OCI-M2 (cell line): ENCODE measurements at regions not wholly inside any gene's neighbourhood (a gene's known extent, or its start where the extent isn't known, plus 50 kb on each side); places are given as distances from the start of the nearest gene placed in this dataset.
"Not testable (repeated sequence)": the region's sequence is repeated elsewhere in the genome, so short reads cannot be mapped to it uniquely, and the experiment has no call there.

Experiments used
- DNase-seq: peaks from one replicate; lab custom pipeline; 2025; ENCODE audit not compliant: unreplicated experiment; lab: John Stamatoyannopoulos, UW

DNA sequence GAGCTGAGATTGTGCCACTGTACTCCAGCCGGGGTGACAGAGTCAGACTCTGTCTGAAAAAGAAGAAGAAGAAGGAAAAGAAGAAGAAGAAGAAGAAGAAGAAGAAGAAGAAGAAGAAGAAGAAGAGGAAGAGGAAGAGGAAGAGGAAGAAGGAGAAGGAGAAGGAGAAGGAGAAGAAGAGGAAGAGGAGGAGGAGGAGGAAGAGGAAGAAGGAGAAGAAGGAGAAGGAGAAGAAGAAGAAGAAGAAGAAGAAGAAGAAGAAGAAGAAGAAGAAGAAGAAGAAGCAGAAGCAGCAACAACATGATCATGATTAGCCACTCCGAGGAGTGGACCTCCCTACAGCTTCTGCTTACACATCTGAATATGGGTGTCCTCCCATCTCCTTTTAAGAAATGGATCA, 100.6 kb upstream of the GATA6 start:
- not testable (repeated sequence) for DNase-seq

DNA sequence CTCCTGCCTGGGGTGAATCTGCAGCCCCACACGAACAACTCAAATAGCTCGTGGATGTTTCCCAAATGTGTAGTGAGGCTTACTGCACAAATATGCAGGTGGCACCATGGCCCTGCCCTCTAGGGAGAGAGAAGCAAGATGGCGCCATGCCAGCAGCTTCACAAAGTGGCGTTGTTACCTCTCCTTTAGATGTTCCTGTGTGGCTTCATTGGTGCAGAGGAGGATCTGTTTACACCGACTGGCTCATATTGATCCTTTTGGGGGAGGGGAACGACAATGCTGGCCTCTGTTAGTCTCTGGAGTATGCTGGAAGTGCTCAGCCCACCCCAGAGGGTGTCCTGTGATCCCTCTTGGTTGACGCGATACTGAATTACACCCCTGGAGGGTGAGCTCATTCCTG, 99.5 kb upstream of the GATA6 start:
- DNase-seq: no peak

DNA sequence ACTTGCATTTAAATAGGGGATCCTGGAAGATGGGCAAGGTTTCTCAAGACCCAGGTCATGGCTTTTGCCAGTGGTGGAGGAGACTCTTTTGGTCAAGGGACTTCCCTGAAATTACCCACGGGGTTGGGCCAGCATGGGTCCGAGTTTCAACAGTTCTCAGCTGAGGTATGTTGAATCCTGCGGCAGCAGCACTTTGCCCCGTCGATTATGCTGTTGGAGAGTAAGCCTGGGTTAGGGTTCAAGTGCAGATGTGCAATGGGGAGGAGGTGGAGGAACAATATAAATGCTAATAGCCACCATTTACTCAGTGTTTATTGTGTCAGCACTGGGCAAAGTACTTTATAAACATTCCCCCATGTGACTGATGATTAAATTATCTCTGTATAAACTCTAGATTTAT, 96.0 kb upstream of the GATA6 start:
- DNase-seq: no peak

DNA sequence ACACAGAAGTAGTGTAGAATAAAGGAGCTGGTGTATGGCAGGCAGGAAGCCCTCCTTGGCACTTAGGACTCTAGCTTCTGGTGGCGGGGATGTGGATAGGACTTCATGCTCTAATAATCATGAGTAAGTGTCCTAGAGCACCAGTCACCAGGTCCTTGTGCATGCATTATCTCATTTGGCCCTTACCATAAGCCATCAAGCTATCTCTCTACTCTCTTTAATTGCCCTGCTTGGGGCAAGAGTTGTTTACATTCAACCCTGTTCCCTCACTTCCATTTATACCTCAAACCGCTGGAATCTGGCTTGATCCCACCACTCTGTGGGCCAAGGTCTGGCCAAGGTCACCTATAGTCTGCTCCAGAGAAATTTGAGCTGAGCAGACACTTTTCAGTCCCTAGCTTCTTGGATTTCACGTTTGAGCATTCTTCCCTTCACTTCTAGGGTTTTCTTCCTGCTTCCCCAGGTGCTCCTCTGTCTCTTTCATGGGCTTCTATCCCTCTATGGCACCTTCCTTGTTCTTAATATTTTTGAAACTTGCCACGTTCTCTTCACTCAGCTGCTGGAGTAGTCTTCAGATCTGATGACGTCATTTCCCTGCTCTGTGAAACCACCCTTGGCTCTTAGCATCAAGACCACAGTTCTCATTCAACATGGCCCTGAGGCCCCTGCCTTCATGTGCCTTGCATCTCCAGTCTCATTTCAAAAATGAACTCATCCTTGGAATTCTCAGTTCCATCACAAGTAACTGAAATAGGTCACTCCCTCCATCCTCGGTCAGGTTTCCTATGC, 94.9 kb upstream of the GATA6 start:
- DNase-seq: no peak

DNA sequence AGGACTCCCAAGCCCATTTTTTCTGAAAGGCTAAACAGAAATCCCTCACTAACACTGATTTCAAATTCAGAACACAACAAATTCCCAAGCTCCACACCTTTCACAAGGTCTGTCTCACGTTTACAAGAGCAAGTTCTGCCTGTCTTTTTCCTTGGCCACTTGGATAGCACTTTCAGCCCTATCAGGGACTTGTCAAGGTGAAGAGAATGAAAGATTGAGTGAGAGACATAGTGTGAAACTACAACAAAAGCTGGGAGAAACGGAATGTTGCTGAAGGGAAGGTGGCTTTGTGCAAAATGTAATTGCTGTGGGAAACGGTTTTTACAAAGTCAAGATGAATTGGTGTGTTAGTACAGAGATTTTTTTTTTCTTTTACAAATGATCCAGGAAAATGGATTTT, 89.4 kb upstream of the GATA6 start:
- no peak for DNase-seq

DNA sequence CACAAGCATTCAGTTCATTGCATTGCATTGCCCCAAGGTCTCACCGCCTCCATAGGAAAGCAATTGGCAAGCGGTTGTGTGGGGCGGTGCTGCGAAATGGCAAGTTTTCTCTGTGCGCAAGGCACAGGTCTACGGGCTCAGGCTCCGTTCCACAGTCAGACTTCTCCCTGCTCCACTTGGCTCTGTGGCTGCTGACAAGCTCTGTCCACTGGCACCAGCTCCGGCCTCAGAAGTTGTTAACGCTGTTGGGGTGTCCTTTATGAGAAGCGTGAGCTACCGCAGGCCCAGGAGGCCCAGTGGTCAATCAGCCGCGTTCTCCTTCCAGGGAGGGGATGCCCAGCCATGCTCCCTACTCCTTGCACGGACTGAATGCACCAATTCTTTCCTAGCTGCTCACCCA, 87.0 kb upstream of the GATA6 start:
- DNase-seq: no peak

DNA sequence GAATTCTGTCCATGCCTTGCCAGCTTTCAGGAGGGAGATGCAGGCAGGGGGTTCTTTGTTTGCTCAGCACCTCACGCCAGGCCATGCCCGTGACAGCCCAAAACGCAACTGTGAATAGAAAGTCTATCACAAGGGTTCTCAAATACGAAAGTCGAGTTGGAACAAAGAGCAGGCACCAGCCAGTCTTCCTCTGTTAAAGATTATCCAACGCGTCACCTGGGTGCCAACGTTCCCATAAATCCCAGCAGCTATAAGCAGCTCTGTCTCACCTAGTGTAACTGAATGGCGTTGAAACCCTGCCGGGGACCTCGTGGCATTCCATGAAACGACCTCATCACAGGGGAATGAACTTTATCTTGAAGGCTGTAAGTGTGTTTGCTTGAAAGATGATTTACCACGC, 84.8 kb upstream of the GATA6 start:
- no peak for DNase-seq

DNA sequence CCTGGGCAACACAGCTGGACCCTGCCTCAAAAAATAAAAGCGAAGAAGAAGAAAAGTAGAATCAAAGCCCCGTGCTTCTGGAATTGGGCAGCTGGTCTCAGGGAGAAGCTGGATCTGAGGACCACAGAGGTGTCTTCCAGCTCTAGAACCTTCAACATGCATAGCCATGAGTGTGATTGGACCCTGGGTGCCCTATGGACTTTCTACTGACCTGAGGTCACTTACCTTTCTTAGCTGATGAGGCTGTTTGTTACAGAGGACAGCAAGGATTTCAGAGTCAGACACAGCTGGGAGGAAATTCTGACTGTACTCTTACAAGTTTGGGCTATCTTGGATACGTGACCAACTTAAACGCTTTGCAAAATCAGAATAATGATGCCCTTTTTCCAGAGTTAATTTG, 82.4 kb upstream of the GATA6 start:
- no peak for DNase-seq

DNA sequence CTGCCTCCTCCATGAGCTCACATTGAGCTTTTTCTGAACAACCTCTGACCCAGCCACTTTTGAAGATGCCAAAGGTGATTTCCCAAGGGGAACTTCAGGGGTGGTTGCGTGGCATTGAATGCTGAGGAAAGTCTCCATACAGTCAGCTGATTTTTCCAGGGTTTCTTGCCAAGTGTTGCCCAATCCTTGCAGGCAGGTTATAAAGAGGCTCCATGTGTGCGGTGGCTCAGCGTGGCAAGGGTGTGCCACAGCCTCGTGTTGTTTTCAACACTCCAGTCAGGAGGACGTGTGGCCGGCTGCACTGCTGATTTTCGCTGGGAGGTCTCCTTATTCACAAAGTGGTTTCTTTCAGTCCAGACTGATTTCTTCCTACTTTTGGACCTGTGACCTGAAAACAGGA, 81.4 kb upstream of the GATA6 start:
- DNase-seq: no peak

DNA sequence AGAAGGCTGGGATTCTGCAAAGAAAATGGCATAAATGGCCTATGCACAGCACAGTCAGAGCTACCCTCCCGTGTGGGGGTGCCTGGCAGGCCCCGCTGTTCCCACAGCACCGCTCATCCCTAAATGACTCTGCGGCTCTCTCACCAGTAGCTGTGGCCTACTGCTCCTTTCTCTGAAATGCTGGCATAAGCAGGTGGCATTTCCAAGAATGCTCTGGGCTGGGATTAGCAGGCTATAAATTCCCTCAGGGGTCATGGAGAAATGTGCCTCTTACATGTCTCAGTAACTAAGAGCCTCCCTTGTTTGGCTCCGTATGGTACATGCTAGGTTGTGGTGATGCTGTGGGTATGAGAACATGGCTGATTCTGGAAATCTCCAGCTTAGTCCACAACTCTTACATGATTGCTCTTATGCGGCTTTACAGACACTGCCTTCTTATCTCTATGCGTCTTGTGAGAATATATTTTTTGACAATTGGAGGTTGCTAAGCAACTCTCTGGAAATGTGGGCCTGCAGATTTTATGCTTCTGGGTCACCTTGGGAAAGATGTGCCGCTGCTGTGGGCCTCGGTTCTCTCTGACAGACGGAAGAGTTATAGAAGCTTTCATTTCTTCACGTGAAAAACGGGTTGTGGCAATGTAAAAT, 80.3 kb upstream of the GATA6 start:
- no peak for DNase-seq

DNA sequence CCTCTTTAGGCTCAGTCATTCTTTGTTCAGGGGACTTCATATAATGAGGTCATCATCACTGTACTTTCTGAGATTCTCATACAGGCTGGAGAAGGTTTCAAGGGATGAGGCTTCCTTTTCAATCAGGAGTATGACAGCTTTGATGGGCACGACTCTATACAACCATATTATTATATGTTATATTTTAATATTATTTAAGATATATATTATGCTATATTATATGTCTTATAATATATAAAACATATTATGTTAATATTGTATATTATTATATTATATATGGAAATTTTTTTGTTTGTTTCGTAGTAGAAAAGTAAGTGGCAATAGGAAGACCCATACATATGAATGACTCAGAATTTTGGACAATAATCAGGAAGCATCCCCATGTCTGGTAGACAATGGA, 78.0 kb upstream of the GATA6 start:
- DNase-seq: no peak

DNA sequence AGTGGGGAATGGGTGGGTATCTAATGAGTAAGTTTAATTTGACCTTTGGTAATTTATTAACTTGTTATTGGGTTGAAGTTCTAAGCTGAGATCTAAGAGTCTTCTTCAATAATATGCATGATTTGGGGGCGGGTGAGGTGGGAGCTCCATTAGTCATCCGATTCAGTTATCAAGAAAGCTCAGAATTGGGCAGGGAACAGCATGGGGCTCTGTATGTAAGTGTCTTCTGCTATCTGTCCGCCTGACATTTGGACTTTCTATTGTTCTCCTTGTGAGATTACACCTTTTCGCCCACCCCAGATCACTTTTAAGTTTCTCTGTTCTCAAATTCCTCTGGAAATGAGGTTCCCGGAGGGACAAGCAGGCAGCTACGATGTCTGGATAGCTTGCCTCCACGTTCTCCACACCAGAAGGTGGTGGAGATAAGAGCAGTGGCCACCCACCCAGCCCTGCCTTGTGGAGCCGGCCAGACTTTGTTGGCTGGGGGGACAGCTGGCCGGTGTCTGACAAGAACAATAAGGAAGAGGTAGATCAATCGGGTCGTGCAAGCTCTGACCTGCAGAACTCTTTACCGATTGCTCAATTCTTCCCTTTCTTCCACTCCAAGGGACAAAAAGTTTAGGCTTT, 75.5 kb upstream of the GATA6 start:
- DNase-seq: peak; percentile 31

DNA sequence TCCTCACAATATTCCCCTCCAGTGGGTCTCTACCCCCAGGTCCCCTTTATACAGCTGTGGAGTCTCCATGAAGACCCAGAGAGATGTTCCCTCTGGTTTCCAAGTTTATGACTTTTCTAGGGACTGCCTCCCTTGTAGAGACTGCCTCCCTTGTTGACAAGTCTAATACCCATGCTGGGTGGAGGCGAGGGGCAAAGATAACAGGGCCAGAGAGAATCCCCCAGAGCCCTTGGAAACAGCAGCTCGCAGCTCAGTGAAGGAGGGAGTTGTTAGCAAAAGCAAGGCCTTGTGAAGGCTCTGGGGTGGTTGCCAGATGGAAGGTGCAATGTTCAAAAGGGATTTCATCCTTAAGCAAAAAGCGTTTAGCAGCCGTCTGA, 75.0 kb upstream of the GATA6 start:
- DNase-seq: no peak

DNA sequence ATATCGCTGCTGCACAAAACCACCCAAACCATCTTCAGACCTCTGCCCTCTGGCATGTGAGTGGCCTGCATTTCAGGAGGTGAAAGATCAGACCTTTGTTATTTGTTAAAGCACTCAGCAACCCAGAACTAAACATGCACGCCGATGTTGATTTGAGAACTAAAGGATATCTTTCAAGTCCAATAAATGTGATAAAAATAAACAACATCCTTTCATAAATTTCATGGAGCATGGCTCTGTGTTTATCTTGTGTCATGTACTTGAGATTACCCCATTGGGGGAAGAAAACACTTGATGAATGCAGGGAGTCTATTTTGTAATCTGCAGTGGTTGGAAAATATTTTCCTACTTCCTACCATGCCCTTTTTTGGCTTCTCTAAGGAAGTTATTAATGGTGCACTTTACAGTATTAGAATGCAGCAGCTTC, 70.8 kb upstream of the GATA6 start:
- DNase-seq: no peak

DNA sequence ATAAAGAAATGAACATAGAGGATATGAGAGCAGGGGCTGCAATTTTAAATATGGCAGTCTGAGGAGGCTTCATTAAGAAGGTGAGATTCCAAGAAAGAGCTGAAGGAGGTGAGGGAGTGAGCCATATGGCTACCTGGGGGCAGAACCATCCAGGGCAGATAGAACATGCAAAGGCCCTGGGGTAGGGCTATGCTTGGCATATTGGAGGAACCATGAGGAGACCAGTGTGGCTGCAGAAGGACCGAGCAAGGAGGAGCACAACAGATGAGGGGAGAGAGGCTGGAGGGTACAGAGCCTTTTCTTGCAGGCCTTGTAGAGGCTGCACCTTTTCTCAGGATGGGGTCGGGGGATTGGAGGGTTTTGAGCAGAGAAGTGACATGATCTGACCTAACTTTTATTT, 69.5 kb upstream of the GATA6 start:
- no peak for DNase-seq

DNA sequence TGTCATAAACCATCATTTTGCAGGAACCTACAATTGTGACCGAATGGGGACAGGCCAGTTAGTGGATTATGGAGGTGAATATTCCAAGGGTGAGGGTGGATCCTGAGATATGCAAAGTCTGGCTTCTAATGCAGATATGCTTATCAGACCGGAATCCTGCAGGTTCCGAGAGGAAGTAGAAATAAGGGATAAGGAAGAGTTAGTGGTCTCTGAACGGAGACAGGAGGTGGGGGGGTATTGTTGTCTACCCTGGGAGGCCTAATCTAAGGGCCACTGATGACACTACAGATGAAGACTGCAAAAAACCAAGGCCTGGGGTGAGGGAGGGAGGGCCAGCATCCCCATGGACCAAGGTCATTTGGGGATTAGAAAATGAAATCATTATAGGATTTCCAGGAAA, 67.7 kb upstream of the GATA6 start:
- no peak for DNase-seq

DNA sequence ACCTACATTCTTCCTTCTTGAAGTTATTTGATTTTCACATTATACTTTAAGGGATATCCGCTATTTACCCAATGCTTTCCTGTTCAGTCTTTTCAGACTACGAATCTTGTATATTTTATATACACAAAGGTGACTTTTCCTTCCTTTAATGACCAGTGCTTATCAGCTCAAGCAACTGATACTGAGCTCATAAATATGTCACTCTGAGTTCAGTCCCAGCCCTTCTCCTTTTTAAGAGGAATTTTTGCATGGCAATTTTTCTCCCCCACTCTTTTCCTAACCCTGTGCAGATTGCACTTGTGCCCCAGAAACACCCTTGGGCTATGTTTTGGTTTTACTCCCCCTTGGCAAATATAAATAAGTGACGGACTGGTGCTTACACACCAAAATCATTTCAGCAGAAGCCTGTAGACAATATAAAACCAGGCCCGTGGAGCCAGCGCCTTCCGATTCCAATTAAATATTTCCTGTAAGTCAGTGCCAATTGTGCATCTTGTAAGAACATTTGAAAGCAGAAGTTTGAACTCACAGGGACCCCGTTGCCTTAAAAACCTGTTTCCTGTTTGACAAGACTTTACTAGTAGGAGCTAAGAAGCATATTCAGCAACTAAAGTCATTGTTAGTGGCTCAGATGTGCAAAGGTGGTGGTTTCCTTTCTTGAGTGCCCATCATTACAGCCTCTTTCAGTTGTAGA, 66.3 kb upstream of the GATA6 start:
- DNase-seq: no peak

DNA sequence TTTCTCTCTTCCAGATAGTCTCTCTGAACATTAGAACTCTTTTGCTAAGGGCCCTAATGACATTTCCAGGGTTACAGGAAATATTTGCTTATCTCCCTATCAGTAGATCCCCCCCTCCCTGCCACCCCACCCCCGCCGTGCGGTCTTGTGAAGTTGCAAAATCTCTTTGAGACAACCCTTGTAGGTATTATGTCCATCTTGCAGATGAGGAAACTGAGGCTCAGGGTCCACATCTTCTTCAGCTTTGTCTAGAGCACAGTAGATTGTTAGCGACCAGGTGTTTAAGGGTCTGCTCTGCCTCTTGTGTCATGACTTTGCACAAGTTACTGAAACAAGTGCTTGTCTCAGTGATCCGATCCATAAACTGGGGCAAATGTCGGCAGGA, 65.8 kb upstream of the GATA6 start:
- DNase-seq: no peak

DNA sequence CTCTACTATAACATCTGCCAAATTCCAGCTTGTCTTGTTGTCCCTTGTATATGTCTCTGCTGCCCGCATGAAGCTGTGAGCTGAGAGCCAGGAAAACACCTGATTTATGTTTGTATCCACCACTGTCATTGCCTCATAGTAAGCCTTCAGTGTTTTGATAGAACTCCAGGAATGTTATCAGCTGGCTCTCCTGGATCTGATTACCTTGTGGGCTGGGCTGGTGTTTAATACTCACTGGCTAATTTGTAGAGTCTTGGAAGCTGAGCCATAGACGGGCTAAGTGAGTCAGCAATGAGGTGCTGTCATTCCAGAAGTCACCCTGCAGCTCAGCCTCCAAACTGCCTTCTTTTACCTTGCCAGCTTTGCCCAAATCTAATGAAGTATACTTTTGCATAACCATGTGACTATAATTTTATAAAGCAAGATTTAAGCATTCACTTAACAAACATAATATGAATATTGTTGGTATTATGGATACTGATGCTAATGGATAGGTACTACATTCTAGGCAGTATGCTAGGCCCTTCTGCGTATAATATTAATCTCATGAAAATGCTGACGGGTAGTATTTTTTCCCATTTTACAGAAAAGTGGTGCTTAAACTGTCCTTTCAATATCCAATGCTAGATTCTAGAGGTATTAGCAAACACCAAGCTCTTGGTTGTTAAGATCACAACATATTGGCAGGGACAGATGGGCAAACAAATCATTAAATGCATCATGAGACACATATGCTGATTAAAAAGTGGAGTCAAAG, 62.7 kb upstream of the GATA6 start:
- no peak for DNase-seq

DNA sequence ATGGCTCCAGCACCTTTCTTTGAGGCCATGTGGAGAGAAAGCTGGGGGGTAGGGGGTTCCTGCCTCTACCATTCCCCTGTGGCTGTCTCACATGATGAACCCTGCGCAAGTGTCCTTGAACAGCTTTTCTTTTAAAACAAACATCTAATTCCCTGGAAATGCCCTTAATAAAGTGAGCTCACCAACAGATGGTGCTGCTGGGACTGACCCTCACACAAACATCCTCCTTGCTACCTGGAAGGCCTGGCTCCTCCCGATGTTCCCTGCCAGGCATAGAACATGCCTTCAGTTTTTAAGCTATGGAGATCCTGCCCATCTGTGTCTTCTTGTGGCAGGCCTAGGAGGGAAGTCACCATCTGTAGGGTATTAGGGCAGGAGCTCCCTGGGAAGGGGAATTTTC, 60.7 kb upstream of the GATA6 start:
- no peak for DNase-seq

DNA sequence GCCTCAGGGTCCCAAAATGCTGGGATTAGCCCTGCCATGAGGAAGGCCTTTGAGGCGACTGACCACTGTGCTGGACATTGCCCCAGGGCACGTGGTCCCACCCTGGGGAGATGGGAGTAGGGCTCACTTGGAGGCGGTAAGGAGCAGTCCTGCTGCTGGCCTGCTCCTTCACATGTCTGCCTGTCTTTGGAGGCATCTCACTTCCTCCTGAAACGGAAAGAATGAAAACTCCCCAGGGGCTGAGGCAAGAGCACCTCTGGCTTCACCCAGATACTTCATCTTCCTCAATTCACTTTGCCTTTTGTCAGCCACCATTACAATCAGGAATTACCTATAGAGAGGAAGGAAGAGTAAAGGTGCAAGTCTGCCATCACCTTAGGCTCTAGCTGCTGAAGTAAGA, 59.9 kb upstream of the GATA6 start:
- DNase-seq: no peak
